Neural crest cell (in vitro differentiated cells): ENCODE measurements at regions not wholly inside any gene's neighbourhood (a gene's known extent, or its start where the extent isn't known, plus 50 kb on each side); places are given as distances from the start of the nearest gene placed in this dataset.

Experiments used
- DNase-seq: peaks from one replicate; pipeline ENCODE4 v3.0.0; 2021; ENCODE audit warnings: low read depth, mixed read lengths, low spot score
- H3K27ac Mint-ChIP-seq: one replicate; pipeline ENCODE4 v1.8.0; 2021; ENCODE audit warnings: mild to moderate bottlenecking, mixed read lengths; ENCODE audit not compliant: unreplicated experiment
- H3K27me3 Mint-ChIP-seq: 2 replicates; pipeline ENCODE4 v1.8.0; 2021; ENCODE audit warnings: low read depth, mild to moderate bottlenecking, mixed read lengths
- H3K36me3 Mint-ChIP-seq: 2 replicates; pipeline ENCODE4 v1.8.0; 2021; ENCODE audit warnings: low read depth, mild to moderate bottlenecking, mixed read lengths
- H3K4me1 Mint-ChIP-seq: 2 replicates; pipeline ENCODE4 v1.8.0; 2021; ENCODE audit warnings: mixed read lengths
- H3K4me3 Mint-ChIP-seq: one replicate; pipeline ENCODE4 v1.8.0; 2021; ENCODE audit warnings: mild to moderate bottlenecking, mixed read lengths
- H3K9me3 Mint-ChIP-seq: 2 replicates; pipeline ENCODE4 v1.8.0; 2021; ENCODE audit warnings: mixed read lengths
- CTCF ChIP-seq: fragments of 200-600 bp; sonication (generic); conservative IDR thresholded peaks from 2 replicates; pipeline ENCODE4 v1.5.0; 2021; ENCODE audit warnings: antibody characterized with exemption, mild to moderate bottlenecking

DNA sequence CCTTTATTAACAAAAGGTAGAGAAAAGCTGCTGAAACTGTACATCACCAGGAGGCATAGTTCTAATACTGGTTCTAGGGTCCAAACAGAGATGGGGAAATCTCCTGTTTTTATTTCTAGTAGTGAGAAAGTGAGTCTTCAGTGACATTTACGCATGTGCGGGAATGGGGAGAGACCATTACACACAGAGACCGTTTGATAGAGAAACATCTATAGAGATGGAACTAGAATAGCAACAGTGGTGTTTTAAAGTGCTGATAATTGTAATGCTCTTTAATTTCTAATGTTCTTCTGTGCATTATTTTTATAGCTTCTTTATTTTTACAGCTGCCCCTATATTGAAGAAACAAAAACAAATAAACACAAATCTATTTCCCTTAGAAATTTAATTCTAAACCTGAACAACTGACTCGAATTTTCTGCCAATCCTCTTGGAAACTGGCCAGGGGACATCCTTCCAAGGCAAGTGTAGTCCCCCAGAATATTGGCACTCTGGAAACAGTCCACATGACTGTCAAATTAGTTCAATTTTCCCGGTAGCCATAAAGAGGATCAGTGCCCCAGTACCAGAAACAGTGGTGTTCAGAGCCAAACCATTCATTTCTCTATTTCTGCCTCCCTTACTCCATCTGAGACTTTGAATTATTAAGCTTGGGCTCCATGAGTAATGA is 260.9 kb downstream of the ICOS start:
- Mint-ChIP-seq H3K4me1 (peaks cover 10% of the 10 kb centered on the region), H3K27ac (no peak overlapping the region), H3K4me3 (no peak overlapping the region), H3K27me3 (no peaks in the 10 kb centered on the region), H3K36me3 (no peaks in the 10 kb centered on the region), H3K9me3 (no peaks in the 10 kb centered on the region)
- no peak for TF ChIP-seq CTCF
- no peak for DNase-seq

- DNase-seq = no peak
- Mint-ChIP-seq H3K27ac (no peak overlapping the region), H3K9me3 (no peaks in the 10 kb centered on the region), H3K27me3 (no peaks in the 10 kb centered on the region), H3K4me1 (peaks cover 7% of the 10 kb centered on the region), H3K4me3 (no peak overlapping the region), H3K36me3 (no peaks in the 10 kb centered on the region)
- TF ChIP-seq CTCF = no peak
Measured at GRCh38 chr2:204199357-204199756, 262.8 kb downstream of the ICOS start.

- no peak for TF ChIP-seq CTCF
- no peaks in the 10 kb centered on the region for H3K9me3 Mint-ChIP-seq
- no peak overlapping the region for H3K27ac Mint-ChIP-seq
- DNase-seq = no peak
- no peaks in the 10 kb centered on the region for H3K36me3 Mint-ChIP-seq
- H3K4me3 Mint-ChIP-seq = no peak overlapping the region
- H3K4me1 Mint-ChIP-seq = peaks cover 11% of the 10 kb centered on the region
- H3K27me3 Mint-ChIP-seq = no peaks in the 10 kb centered on the region
Measured at GRCh38 chr2:204201507-204201906, 264.9 kb downstream of the ICOS start.

- peaks cover 12% of the 10 kb centered on the region for H3K4me1 Mint-ChIP-seq
- H3K27me3 Mint-ChIP-seq = no peaks in the 10 kb centered on the region
- no peak for TF ChIP-seq CTCF
- H3K36me3 Mint-ChIP-seq = no peaks in the 10 kb centered on the region
- no peak overlapping the region for H3K27ac Mint-ChIP-seq
- H3K9me3 Mint-ChIP-seq = no peaks in the 10 kb centered on the region
- DNase-seq = no peak
- no peak overlapping the region for H3K4me3 Mint-ChIP-seq
Measured at GRCh38 chr2:204202253-204202652, 265.7 kb downstream of the ICOS start.

DNA sequence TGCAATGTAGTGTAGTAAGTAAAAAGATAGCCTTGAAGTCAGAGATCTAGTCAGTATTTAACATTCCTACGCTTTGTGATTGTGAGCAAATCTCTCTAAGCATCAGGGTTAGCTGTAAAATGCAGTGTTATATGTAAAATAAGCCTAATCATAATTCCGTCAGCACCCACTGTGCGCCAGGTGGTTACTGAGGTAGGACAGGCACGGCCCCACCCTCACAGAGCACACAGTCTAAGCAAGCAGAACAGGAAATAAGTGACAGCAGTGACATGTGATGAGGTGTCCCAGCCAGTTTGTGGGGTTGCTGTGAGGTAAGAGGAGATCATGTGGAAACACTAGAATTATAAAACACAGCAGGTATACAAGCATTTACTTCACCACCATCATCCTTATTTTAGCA is 267.1 kb downstream of the ICOS start:
- no peak overlapping the region for H3K27ac Mint-ChIP-seq
- H3K36me3 Mint-ChIP-seq = no peaks in the 10 kb centered on the region
- H3K4me3 Mint-ChIP-seq = no peak overlapping the region

More for the DNA sequence above, 267.1 kb downstream of the ICOS start:
- DNase-seq = no peak
- Mint-ChIP-seq H3K27me3 (no peaks in the 10 kb centered on the region), H3K4me1 (peaks cover 12% of the 10 kb centered on the region), H3K9me3 (no peaks in the 10 kb centered on the region)
- no peak for TF ChIP-seq CTCF
